Hepatocyte (in vitro differentiated cells): ENCODE measurements at regions not wholly inside any gene's neighbourhood (a gene's known extent, or its start where the extent isn't known, plus 50 kb on each side); places are given as distances from the start of the nearest gene placed in this dataset.

Experiments
- EZH2 ChIP-seq: fragments of 200-600 bp; sonication (generic); IDR thresholded peaks from 2 replicates; pipeline ENCODE4 v1.6.1; 2016; ENCODE audit warnings: antibody characterized with exemption, mild to moderate bottlenecking, borderline replicate concordance
- TF ChIP-seq, protein P1 (sequence below): fragments of 200-600 bp; sonication (generic); IDR thresholded peaks from 2 replicates; pipeline ENCODE4 v1.5.1; 2016; ENCODE audit warnings: antibody characterized with exemption, mild to moderate bottlenecking; ENCODE audit not compliant: poor library complexity

DNA sequence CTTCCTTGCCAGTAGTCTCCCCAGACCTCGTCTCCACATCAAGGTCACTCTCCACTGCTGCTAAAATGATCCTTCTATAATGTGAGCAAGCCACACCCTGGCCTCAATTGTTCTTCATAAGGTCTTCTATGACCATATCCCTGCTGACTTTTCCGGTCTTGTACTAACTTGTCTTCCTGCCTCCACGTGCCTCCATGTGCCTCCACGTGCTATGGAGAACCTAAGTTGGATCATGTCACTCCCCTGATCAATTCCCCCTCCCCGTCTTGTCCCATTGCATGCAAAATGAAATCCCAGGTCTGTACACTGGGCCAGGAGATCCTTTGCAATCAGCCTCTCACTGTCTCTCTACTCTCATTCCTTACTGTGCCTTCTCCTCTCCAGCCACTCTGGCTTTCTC is 110.6 kb downstream of the TTC8 start:
- TF ChIP-seq, protein P1, sequence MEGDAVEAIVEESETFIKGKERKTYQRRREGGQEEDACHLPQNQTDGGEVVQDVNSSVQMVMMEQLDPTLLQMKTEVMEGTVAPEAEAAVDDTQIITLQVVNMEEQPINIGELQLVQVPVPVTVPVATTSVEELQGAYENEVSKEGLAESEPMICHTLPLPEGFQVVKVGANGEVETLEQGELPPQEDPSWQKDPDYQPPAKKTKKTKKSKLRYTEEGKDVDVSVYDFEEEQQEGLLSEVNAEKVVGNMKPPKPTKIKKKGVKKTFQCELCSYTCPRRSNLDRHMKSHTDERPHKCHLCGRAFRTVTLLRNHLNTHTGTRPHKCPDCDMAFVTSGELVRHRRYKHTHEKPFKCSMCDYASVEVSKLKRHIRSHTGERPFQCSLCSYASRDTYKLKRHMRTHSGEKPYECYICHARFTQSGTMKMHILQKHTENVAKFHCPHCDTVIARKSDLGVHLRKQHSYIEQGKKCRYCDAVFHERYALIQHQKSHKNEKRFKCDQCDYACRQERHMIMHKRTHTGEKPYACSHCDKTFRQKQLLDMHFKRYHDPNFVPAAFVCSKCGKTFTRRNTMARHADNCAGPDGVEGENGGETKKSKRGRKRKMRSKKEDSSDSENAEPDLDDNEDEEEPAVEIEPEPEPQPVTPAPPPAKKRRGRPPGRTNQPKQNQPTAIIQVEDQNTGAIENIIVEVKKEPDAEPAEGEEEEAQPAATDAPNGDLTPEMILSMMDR: no peak
- TF ChIP-seq EZH2: no peak
